ENCODE measurements at regions not wholly inside any gene's neighbourhood (a gene's known extent, or its start where the extent isn't known, plus 50 kb on each side); places are given as distances from the start of the nearest gene placed in this dataset.

DNA sequence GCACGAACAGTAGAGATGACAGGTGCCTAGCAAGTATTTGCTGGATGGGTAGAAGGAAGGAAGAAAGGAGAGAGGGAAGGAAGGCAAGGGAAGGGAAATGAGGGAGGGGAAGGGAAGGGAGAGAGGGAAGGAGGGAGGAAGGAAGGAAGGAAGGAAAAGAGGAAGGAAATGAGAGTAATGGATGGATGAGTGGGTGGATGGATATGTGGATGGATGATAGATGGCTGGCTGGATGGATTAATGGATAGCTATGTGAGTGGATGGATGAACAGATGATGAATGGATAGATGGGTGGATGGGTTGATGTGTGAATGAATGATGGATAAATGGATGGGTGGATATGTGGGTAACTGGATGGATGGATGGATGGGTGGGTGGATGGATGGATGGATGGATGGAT, 125.9 kb upstream of the FGF3 start:
- H3K4me1 ChIP-seq (ENCODE audit: insufficient read depth, low read length, poor library complexity, severe bottlenecking): no peaks in the 10 kb centered on the region
- no TSS peak for BruUV-seq (replicated peaks)

DNA sequence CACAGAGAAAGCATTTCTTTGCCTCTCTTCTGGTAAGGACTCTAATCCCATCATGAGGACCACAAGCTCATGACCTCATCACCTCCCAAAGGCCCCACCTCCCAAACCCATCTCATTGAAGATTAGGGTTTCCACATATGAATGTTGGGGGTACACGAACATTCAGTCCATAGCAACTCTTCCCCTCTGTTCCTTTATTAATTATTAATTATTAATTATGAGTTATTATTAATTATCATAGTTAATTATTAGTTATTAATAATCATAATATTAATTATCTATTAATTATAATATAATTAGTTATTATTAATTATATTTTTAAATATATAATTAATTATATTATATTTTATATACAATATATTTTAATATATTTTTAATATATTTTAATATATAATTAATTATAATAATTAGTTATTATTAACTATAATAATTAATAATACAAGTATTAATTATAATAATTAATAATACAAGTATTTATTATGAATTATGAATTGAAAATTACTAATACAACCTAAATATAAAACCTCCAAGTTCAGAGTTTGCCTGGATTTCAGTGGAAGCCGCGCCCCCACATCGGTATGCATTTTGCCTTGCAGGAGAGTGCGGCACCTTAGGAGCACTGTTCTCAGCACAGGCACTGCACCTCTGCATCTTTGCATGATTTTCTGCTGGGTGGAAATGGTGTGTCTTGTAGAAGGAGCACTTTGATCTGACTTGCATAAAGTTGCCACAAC, 128.0 kb upstream of the FGF3 start:
- Histone ChIP-seq H3K4me1 (ENCODE audit: insufficient read depth, low read length, poor library complexity, severe bottlenecking) (no peaks in the 10 kb centered on the region), H3K27ac (ENCODE audit: low read depth, low read length, poor library complexity, severe bottlenecking) (no peak overlapping the region), H3K4me3 (ENCODE audit: low read depth, low read length, poor library complexity, severe bottlenecking) (no peak overlapping the region), H3K27me3 (replicated peaks; ENCODE audit: insufficient read depth, low read depth, low read length, poor library complexity) (no peaks in the 10 kb centered on the region), H3K9me3 (ENCODE audit: low read depth, low read length, poor library complexity, severe bottlenecking) (peaks cover 7% of the 10 kb centered on the region), H3K36me3 (ENCODE audit: insufficient read depth, low read length, poor library complexity, severe bottlenecking) (no peaks in the 10 kb centered on the region)
- ChIA-PET POLR2A (ENCODE audit: low non-redundant PET) (no interaction called here), CTCF (no interaction called here)
- TF ChIP-seq, protein P1, sequence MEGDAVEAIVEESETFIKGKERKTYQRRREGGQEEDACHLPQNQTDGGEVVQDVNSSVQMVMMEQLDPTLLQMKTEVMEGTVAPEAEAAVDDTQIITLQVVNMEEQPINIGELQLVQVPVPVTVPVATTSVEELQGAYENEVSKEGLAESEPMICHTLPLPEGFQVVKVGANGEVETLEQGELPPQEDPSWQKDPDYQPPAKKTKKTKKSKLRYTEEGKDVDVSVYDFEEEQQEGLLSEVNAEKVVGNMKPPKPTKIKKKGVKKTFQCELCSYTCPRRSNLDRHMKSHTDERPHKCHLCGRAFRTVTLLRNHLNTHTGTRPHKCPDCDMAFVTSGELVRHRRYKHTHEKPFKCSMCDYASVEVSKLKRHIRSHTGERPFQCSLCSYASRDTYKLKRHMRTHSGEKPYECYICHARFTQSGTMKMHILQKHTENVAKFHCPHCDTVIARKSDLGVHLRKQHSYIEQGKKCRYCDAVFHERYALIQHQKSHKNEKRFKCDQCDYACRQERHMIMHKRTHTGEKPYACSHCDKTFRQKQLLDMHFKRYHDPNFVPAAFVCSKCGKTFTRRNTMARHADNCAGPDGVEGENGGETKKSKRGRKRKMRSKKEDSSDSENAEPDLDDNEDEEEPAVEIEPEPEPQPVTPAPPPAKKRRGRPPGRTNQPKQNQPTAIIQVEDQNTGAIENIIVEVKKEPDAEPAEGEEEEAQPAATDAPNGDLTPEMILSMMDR (conservative IDR thresholded peaks at IDR 0.05; ENCODE audit: low read depth, low read length): no peak
- TF ChIP-seq EZH2 (IDR thresholded peaks at IDR 0.05; ENCODE audit: borderline replicate concordance, low read depth, low read length, poor library complexity, severe bottlenecking): no peak
- no TSS peak for BruUV-seq (replicated peaks)
- intact Hi-C loops (cut with micrococcal nuclease; ENCODE audit: unreplicated experiment): no loop called here
- no peak for DNase-seq (ENCODE audit: low spot score)

More for the DNA sequence above, 125.9 kb upstream of the FGF3 start:
- H3K27ac ChIP-seq (ENCODE audit: low read depth, low read length, poor library complexity, severe bottlenecking): no peak overlapping the region
- H3K9me3 ChIP-seq (ENCODE audit: low read depth, low read length, poor library complexity, severe bottlenecking): peaks cover 2% of the 10 kb centered on the region
- POLR2A ChIA-PET (ENCODE audit: low non-redundant PET): no interaction called here
- no peaks in the 10 kb centered on the region for H3K36me3 ChIP-seq (ENCODE audit: insufficient read depth, low read length, poor library complexity, severe bottlenecking)
- no peak for DNase-seq (ENCODE audit: low spot score)
- no peak overlapping the region for H3K4me3 ChIP-seq (ENCODE audit: low read depth, low read length, poor library complexity, severe bottlenecking)
- intact Hi-C loops (cut with micrococcal nuclease; ENCODE audit: unreplicated experiment): no loop called here
- H3K27me3 ChIP-seq (replicated peaks; ENCODE audit: insufficient read depth, low read depth, low read length, poor library complexity): no peaks in the 10 kb centered on the region
- CTCF ChIA-PET: no interaction called here
- TF ChIP-seq, protein P1 (conservative IDR thresholded peaks at IDR 0.05; ENCODE audit: low read depth, low read length): no peak
- no peak for TF ChIP-seq EZH2 (IDR thresholded peaks at IDR 0.05; ENCODE audit: borderline replicate concordance, low read depth, low read length, poor library complexity, severe bottlenecking)

DNA sequence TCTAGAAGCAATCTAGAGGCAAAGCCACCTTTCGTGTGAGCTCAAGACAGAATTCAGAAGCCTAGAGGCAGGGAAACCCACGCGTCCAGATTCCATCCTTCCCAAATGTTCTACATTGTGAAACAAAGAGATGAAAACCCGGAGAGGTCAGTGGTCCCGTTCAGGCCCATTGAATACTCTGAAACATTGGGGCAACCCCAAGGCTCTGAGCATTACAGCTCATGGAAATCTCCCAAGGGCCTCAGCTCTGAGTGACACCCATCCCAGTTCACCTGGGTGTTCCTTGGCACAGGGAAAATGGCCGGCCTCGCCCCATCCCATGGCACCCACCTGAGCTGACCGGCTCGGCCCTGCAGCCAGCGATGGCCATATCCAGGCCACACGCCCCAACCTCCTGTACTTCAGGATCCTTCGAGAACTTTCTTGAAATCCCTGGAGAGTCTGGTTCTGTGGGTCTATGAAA, 128.6 kb upstream of the FGF3 start:
- Histone ChIP-seq H3K27ac (ENCODE audit: low read depth, low read length, poor library complexity, severe bottlenecking) (no peak overlapping the region), H3K27me3 (replicated peaks; ENCODE audit: insufficient read depth, low read depth, low read length, poor library complexity) (no peaks in the 10 kb centered on the region), H3K9me3 (ENCODE audit: low read depth, low read length, poor library complexity, severe bottlenecking) (peaks cover 7% of the 10 kb centered on the region), H3K4me1 (ENCODE audit: insufficient read depth, low read length, poor library complexity, severe bottlenecking) (no peaks in the 10 kb centered on the region), H3K36me3 (ENCODE audit: insufficient read depth, low read length, poor library complexity, severe bottlenecking) (no peaks in the 10 kb centered on the region), H3K4me3 (ENCODE audit: low read depth, low read length, poor library complexity, severe bottlenecking) (no peak overlapping the region)
- no TSS peak for BruUV-seq (replicated peaks)
- intact Hi-C loops (cut with micrococcal nuclease; ENCODE audit: unreplicated experiment): no loop called here
- CTCF ChIA-PET: no interaction called here
- no peak for TF ChIP-seq EZH2 (IDR thresholded peaks at IDR 0.05; ENCODE audit: borderline replicate concordance, low read depth, low read length, poor library complexity, severe bottlenecking)
- TF ChIP-seq, protein P1 (conservative IDR thresholded peaks at IDR 0.05; ENCODE audit: low read depth, low read length): no peak
- POLR2A ChIA-PET (ENCODE audit: low non-redundant PET): no interaction called here
- DNase-seq (ENCODE audit: low spot score): no peak

Measured in A673 (cell line).